ENCODE measurements at regions not wholly inside any gene's neighbourhood (a gene's known extent, or its start where the extent isn't known, plus 50 kb on each side); places are given as distances from the start of the nearest gene placed in this dataset.

- no peaks in the 10 kb centered on the region for H3K36me3 ChIP-seq (ENCODE audit: control insufficient read depth, insufficient read depth, low read length)
- no peaks in the 10 kb centered on the region for H3K4me1 ChIP-seq (ENCODE audit: control insufficient read depth, insufficient read depth, low read length)
- H3K27me3 ChIP-seq (ENCODE audit: control insufficient read depth, insufficient read depth, low read length), result no peaks in the 10 kb centered on the region
- H3K4me2 ChIP-seq (ENCODE audit: low read depth, low read length), result no peak overlapping the region
- H3K56ac ChIP-seq (ENCODE audit: extremely low read depth, insufficient read depth, low read length), result no peak overlapping the region
- H3K14ac ChIP-seq (replicated peaks; ENCODE audit: low read depth, low read length), result no peak overlapping the region
- TF ChIP-seq RFX5 (IDR thresholded peaks at IDR 0.05; ENCODE audit: low read depth, low read length) (no peak), MAFK (IDR thresholded peaks at IDR 0.05; ENCODE audit: low read depth, low read length) (no peak), CEBPB (IDR thresholded peaks at IDR 0.05; ENCODE audit: low read depth, low read length) (no peak), RCOR1 (IDR thresholded peaks at IDR 0.05; ENCODE audit: insufficient replicate concordance, low read length) (no peak), MXI1 (IDR thresholded peaks at IDR 0.05; ENCODE audit: borderline replicate concordance, low read depth, low read length) (no peak)
- in situ Hi-C loops (cut with MboI; ENCODE audit: low sequenced_read_pairs), result no loop called here
- H3K9me3 ChIP-seq (ENCODE audit: control insufficient read depth, insufficient read depth, low read length), result no peaks in the 10 kb centered on the region
- POLR2A ChIA-PET (ENCODE audit: unreplicated experiment), result no interaction called here
- H3K18ac ChIP-seq (ENCODE audit: low read depth, low read length), result no peak overlapping the region
- no peak overlapping the region for H3K27ac ChIP-seq (ENCODE audit: insufficient read depth, low read length)
- no peak overlapping the region for H4K91ac ChIP-seq (ENCODE audit: insufficient read depth, low read depth, low read length)
- no peaks in the 10 kb centered on the region for H4K20me1 ChIP-seq (ENCODE audit: insufficient read depth, low read length)
- no peak overlapping the region for H4K8ac ChIP-seq (ENCODE audit: low read depth in 2 of 2, low read length in 2 of 2)
- H3K79me1 ChIP-seq (ENCODE audit: low read depth in 1 of 2, low read length in 2 of 2), result no peaks in the 10 kb centered on the region
- WGBS, 2 experiments (ENCODE audit: extremely low coverage in 2 of 2, insufficient read length in 1 of 2), result 80% methylated on average over 1 of the region's 3 CpGs; no CpG with 5 or more reads in 1 of the 2 experiments
- no TSS peak for BruUV-seq (replicated peaks)
- no peak overlapping the region for H3K4me3 ChIP-seq (ENCODE audit: insufficient read depth, low read depth, low read length)
- H3K9me1 ChIP-seq (ENCODE audit: insufficient read depth, low read length), result no peaks in the 10 kb centered on the region
- H2BK20ac ChIP-seq (ENCODE audit: low read depth, low read length), result no peak overlapping the region
- H2BK5ac ChIP-seq (ENCODE audit: low read depth, low read length, poor library complexity, severe bottlenecking), result no peak overlapping the region
- no peak overlapping the region for H2AK9ac ChIP-seq (replicated peaks; ENCODE audit: low read depth, low read length, poor library complexity)
- no peak overlapping the region for H2AK5ac ChIP-seq (ENCODE audit: low read depth, low read length)
- ATAC-seq (ENCODE audit: low read depth), result no peak
- intact Hi-C loops (cut with micrococcal nuclease), result no loop called here
- H3K4ac ChIP-seq (ENCODE audit: low read depth, low read length), result no peak overlapping the region
- H3K23ac ChIP-seq (ENCODE audit: low read depth, low read length), result no peak overlapping the region
- H2AFZ ChIP-seq (replicated peaks; ENCODE audit: low read length, poor library complexity), result no peak overlapping the region
- no peak overlapping the region for H2BK15ac ChIP-seq (ENCODE audit: low read depth, low read length)
- CTCF ChIA-PET, result no interaction called here
- H4K5ac ChIP-seq (ENCODE audit: low read depth, low read length), result no peak overlapping the region
- H2BK120ac ChIP-seq (ENCODE audit: low read depth, low read length), result no peak overlapping the region
- dilution Hi-C loops (cut with HindIII; ENCODE audit: low sequenced_read_pairs, unreplicated experiment), result no loop called here
- no peak for DNase-seq
- H3K9ac ChIP-seq (ENCODE audit: low read depth, low read length), result no peak overlapping the region
Measured at GRCh38 chr14:23804817-23805216, 148.8 kb upstream of the DHRS4 start.

Data from IMR-90 (cell line).